Superior temporal gyrus (tissue), 1 donor: ENCODE measurements at regions not wholly inside any gene's neighbourhood (a gene's known extent, or its start where the extent isn't known, plus 50 kb on each side); places are given as distances from the start of the nearest gene placed in this dataset.
"Not testable (repeated sequence)": the region's sequence is repeated elsewhere in the genome, so short reads cannot be mapped to it uniquely, and the experiment has no call there.

Experiments
- DNase-seq: peaks from one replicate; pipeline ENCODE4 v3.0.0-alpha.2; 2016; ENCODE audit errors: extremely low spot score

DNA sequence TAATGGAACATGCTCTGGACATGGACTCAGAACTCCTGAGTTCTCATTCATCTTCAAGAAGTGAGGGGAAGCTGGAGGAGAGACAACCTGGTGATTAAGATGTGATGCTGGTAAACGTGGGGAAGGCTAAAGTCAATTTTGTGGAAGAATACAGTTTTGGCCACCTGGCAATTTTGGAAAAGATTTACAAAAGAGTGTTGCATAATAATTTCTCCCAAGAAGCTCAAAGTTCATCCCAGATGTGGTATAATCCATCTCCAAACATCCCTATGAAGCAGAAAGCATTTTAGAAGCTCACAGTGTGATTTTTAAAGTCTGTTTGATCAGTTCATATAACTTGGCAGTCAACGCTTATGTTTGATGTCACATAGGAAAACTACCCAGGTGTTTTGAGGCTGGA lies 208.7 kb downstream of the LMX1A start:
- no peak for DNase-seq

DNA sequence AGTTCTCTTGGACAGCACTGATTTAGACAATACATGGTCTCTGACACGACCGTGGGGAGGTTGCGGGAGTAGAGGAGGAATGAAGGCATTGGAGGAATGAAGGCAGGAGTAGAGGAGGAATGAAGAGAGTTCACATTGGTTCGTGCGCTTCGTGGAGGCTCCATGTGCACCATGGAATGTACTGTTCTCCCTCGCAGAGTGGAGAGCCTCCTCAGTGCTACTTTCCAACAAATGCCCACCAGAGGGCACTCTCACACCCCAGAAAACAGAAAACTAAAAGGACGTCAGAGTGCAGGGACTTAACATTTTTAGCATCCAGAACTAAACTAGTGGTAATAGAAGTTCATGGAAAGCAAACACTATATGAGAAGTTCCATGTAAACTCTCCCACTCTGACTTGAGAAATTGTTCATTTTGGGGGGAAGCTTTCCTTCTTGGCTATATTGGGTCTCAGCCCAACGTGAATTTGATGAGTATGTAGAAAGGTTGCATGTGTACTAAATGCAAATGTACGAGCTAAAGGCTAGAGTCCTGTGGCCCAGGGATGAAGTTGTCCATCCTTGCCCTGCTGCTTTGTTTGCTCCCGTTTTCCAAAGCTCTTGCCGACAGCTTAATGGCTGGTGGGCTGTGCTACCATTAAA lies 211.6 kb downstream of the LMX1A start:
- peak; percentile 85 for DNase-seq

DNA sequence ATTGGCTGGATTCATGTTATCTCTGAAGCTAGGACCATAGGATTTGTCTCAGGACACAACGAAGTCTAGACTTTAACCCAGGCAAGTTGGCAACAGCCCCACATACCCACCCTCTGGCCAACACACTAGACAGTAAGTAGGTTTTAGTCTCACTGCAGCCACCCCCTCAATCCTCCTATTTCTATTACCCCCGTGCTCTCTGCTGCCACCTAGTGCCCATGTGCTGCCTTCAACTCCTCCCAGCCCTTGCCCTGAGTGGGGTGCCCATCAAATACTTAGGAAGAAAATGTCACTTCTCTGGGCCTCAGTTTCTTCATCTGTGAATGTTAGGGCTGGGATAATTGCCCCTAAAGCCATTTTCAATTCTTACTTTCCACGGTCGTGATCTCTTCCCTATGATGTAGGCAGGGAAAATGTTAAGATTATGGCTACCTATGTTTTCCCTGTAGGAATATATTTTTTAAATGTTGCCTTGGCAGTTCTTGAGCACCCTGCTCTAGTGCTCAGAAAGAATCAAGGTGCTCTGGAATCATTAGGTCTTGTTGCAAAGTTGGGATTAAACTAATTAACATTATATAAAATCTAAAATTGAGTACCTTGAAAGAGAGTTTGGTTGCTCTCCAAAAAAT lies 213.0 kb downstream of the LMX1A start:
- no peak for DNase-seq

DNA sequence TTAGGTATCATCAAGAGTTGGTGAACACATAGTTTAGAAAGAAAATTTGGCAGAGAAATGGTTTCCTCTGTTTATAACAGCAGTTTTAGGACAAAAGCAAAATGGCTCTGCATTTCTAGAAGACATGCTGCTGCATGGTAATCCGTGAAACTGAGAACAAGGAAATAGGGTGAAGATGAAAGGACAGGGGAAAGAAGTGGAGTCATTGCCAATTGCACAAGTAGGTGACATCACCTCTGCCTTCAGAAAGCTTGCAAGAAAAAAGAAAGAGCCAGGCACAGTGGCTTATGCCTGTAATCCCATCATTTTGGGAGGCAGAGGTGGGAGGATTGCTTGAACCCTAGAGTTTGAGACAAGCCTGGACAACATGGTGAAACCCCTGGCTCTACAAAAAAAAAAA lies 217.6 kb downstream of the LMX1A start:
- no peak for DNase-seq

DNA sequence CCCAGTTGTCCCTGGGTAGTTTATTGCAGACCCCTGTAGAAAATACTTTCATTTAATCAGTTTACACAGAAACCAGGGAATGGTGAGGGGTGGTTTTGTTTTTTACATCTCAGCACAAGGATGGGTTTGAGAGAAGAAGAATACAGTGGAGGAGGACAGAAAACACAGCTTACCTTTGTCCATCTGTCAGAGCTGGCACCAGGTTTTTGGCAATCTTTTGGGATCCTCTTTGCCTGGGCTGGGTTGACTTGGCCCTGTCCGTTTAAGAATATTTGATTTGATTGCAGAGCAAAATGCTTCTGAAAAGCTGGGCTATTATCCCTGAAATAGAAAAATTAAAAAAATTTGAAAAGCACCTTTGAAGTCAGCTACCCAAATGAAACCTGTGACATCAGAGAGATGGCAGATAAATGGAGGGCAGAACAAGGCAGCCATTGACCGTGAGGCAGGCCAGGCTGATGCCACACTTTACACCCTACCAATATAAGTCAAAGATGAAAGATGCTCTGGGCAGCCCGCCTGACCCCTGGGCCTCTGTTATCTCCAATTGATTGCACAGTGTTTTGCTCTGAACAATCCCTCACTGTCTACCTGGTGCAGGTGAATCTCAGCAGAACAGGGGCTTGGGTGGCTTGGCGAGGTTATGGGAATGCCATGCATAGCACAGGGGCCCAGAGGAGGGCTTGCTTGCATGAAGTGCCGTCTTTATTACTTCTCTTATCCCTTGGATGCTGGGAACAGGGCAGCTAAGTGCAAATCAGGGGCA lies 218.8 kb downstream of the LMX1A start:
- no peak for DNase-seq

DNA sequence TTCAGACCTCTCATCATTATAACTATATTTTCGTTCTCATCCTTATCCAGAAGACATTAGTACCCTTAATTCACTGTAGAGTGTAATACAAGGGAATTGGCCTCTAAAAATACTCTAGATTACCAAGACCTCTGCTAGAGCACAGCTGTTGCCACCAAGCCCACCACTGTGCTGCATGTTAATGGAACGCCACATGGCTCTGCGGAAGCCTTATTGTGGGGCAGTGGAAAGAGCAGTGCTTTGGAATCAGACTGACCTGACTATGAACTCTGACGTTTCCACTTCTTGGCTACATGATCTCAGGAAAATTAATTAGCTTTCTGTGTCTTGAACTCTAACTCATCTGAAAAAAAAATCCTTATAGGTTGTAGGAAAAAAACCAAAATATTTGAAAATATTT lies 222.1 kb downstream of the LMX1A start:
- no peak for DNase-seq

DNA sequence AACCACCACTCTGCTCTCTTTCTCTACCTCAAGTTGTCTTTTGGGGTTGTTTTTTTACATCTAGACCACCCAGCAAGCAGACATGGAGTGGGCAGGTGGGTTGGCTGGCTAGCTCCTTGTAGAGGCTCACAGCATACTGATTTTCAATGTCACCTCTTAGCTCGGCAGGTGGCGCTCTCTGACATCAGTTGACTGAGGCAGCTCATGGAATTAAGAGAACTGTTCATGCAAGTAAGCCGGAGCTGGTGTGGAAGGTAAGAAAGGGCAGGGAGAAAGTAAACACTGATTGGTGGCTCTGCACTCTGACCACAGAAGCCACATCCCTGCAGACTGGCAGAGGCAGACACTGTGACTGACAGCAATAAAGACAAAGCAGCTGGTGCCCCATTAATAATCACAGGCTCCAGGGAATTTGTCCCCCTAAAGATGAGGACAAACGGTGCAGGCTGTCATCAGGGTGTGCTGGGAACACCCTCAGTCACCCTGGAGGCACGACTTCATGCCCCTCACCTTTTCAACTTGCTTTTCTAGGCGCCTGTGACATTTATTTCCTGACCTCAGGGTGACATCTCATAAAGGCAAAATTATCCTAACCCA lies 226.8 kb downstream of the LMX1A start:
- DNase-seq = peak; percentile 79

DNA sequence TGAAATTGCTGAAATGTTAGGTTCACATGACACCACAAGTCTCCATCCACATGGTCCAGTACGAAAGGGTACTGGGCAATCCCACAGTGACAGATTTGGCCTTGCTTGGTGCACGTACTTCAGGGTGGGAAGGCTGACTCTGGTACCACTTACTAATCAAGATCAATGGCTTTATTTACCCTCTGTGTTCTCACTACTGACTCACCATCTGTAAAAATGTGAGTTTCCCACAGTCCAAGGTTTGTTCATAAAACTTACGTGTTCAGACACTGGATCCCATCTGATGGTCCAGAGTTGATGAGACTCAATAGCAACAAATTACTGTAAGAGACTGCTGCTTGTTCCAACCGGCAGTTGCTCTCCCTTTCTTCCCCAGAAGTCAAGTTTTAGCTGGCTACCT lies 231.7 kb downstream of the LMX1A start:
- no peak for DNase-seq

DNA sequence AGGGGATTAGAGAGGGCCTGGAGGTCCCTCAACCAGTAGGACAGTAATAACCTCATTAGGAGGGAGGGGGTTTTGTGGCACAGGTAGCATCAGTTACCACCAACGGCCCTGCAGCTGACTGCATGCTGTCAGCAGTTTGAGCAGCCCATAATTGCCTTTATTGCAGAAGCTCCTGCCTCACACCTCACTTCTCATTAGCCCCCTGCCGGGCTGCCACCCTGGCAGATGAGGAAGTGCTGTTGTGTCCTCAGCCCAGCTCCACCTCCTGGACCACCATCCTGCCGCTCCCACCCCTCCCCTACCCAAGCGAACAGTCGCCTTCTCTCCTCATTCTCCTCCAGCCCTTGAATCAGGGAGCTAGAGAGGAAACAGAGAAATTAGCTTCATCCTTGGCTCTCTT lies 237.4 kb downstream of the LMX1A start:
- no peak for DNase-seq

DNA sequence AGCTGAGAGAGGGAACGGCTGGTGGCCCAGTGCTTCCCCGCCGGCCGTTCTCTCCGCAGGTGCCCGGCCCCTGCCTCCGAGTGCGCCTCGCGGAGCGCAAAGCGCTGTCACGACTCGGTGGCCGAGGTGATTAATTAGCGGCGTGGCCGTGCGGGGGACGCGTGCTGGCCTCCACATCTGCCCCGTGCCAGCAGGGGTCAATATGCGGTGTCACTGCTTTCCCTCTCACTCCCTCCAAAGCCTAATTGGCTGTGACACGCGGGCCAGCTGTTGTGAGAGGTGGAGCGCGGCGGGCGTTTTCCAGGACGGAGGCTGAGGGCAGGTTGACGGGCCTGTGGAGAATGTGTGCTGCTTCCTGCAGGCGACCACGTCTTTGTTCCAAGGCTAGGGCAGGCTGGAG lies 239.0 kb downstream of the LMX1A start:
- DNase-seq = no peak

DNA sequence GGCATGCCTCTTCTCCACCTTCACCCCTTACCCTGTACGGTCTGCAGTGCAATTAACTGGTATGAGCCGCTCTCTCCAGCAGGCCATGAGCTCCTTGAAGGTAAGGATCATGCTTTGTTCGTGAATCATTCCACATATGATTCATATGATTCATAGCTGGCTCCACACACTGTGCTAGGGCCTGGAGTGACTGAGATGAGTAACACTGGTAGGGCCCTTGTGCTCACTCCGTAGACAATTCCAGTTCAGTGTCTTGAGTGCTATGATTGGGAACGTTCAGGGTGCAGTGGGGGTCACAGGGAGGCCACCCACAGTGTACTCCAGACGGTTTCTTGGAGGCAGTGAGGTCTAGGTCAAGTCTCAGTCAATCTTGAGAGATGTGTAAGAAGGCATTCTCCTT lies 239.8 kb downstream of the LMX1A start:
- no peak for DNase-seq

DNA sequence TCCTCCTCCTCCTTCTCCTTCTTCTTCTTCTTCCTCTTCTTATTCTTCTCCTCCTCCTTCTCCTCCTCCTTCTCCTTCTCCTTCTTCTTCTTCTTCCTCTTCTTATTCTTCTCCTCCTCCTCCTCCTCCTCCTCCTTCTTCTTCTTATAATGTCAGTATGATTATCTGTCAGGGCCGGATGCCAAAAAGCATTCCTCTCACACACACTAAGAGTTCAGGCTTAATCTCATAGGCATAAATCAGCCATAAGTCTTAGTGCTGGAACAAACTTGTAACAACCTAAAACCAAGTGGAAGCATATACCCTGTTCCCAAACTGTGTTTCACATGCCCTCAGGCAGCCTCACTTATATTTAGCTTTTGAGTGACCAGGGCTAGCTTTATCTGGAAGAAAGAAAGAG lies 240.3 kb downstream of the LMX1A start:
- DNase-seq = no peak

DNA sequence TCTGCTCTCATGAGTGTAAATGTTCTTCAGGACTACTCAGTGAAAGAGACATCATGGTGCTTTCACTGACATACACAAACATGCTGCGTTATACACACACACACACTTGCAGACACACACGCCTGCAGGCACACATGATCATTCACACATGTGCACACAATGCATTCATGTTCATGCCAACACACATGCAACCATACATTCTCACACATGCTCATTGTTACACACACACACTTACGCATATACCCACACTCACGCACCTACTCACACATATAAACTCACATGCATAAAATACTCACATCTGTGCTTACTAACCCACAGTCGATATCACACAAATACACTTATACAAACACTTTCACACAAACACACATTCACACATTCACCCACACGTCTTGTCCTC lies 241.6 kb downstream of the LMX1A start:
- DNase-seq = no peak

DNA sequence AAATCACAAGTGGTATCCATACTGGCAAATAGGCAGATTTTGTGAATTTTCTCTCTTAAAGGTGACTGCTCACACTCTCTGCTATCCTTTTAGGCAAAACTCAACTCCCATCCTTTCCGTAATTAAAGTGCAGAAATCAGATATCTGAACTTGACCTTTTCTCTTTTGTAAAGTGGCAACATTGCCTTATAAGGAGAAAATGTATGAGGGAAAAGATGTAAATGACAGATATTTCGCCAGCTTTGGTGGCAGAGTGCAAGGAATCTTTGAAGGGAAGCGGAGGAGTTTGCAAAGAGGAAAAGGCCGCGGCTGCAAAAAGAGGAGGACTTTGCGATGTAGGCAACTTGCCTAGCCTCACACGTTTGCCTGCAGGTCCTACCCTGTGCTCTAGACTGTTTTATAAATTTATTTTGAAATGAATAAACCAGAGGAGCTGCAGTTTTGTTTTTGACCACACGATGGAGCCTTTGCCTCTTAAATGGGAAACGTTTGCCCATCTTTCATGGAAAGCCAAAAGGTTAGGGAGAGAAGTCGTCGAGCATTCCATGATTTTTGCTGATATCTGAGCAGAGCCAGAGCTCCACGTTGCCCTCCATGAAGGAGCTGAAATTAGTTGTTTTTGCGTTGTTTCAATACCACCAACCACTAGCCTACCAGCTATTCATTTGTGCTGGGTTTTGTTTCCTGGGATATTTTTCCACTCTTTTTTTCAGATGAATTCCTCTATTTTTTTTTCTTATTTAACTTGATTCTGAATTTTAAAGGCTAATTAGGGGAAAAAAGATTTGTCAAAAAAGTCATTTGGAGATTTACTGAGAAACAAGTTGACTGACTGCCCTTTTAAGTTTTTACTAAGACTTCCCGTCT lies 242.3 kb downstream of the LMX1A start:
- DNase-seq = peak; percentile 87

DNA sequence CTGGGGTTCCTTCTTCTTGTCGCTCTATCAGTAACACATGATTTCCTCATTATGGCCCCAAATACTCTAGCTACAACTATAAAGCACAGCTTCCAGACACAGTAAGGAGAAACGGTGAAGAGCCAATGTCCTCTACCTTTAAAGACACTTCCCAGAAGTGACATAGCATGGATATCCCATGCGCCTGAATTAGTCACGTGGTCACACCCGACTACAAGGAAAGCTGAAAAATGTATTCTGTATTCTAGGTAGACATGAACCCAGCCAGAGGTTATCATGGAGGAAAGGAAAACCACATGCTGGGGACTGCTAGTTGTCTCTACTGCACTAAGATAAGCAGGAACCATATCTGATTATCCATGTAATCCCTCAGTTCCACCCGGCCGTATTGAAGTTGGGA lies 244.3 kb downstream of the LMX1A start:
- DNase-seq = no peak

DNA sequence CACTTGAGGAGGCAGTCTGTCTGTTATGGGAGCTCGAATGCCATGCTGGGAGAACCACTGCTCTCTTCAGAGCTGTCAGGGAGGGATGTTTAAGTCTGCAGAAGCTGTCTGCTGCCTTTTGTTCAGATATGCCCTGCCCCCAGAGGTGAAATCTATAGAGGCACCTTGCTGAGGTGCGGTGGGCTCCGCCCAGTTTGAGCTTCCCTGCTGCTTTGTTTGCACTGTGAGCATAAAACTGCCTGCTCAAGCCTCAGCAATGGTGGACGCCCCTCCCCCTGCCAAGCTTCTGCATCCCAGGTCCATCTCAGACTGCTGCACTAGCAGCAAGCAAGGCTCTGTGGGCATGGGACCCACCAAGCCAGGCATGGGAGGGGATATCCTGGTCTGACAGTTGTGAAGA lies 247.5 kb downstream of the LMX1A start:
- no peak for DNase-seq

DNA sequence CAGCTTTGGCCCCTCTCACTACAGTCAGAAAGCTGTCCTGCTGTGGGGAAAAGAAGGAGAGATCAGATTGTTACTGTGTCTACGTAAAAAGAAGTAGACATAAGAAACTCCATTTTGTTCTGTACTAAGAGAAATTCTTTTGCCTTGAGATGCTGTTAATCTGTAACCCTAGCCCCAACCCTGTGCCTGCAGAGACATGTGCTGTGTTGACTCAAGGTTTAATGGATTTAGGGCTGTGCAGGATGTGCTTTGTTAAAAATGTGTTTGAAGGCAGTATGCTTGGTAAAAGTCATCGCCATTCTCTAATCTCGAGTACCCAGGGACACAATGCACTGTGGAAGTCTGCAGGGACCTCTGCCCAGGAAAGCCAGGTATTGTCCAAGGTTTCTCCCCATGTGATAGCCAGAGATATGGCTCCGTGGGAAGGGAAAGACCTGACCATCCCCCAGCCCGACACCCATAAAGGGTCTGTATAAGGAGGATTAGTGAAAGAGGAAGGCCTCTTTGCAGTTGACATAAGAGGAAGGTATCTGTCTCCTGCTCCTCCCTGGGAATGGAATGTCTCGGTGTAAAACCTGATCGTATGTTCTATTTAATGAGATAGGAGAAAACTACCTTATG lies 263.9 kb downstream of the LMX1A start:
- DNase-seq = not testable (repeated sequence)

DNA sequence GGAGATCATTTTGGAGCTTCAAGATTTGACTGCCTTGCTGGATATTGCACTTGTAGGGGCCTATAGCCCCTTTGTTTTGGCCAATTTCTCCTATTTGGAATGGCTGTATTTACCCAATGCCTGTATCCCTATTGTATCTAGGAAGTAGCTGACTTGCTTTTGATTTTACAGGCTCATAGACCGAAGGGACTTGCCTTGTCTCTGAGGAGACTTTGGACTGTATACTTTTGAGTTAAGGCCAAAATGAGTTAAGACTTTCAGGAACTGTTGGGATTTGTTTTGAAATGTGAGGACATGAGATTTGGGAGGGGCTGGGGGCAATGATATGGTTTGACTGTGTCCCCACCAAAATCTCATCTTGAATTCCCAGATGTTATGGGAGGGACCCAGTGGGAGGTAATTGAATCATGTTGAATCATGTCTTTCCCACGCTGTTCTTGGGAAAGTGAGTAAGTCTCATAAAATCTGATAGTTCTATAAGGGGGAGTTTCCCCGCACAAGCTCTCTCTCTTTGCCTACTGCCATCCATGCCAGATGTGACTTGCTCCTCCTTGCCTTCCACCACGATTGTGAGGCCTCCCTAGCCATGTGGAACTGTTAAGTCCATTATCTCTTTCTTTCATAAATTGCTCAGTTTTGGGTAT lies 276.1 kb downstream of the LMX1A start:
- no peak for DNase-seq

DNA sequence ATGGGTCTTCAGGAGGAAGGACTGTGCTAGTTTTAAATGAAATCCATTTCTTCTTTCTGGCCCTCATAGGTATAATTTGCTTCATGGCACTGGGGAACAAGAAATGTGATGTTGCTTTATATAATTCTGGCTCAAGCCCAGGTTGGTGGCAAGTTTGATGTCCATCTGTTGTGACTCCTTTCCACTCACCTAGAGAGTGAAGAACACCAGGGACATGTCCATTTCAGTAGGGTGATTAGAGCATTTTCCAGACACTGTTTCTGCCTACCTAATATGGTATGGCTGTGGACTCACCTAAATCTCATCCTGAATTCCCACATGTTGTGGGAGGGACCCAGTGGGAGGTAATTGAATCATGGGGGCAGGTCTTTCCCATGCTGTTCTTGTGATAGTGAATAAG lies 278.1 kb downstream of the LMX1A start:
- no peak for DNase-seq

DNA sequence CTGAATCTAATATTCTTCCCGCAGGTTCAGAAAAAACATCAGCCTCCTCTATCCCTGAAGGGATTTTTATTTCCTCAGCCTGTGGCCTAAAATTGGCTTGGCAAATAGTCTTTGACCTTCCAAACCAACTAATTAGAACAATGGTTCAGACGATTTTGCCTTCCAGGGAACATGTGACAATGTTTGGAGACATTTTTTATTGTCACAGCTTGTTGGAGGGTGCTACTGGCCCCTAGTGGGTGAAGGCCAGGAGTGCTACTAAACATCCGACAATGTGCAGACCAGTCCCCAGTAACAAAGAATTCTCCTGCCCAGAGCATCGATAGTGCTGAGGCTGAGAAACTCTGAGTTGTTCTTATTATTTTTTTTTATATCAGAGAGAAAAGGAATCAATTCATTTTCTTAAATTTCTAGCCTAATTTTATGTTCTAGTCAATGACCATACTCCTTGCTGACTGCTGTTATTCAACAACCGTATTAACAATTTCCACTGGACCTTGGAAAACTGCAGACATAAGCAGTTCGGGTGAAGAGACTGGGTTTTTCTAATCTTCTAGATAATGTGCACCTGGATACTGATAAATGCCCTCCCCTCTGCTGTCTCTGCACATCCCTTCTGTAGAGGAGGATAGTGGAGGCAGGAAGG lies 280.7 kb downstream of the LMX1A start:
- peak; percentile 20 for DNase-seq
